OCI-LY7 (cell line): ENCODE measurements at regions not wholly inside any gene's neighbourhood (a gene's known extent, or its start where the extent isn't known, plus 50 kb on each side); places are given as distances from the start of the nearest gene placed in this dataset.

Experiments
- BruUV-seq: library from RNA; stranded (reverse); fragments of 400-500 nt; replicated peaks from 2 replicates; lab custom pipeline; 2021; lab: Mats Ljungman, UMichigan
- CTCF ChIA-PET: fragments of 300-600 bp; sonication (Branson Sonifier 250); formaldehyde crosslinking; loops from one replicate; lab custom pipeline; 2022; ENCODE audit warnings: antibody characterized with exemption; ENCODE audit not compliant: unreplicated experiment; lab: Charles Lee
- POLR2A ChIA-PET: fragments of 300-600 bp; sonication (Branson Sonifier 250); formaldehyde crosslinking; loops from one replicate; lab custom pipeline; 2022; ENCODE audit warnings: antibody characterized with exemption; lab: Charles Lee
- DNase-seq: peaks from one replicate; pipeline ENCODE4 v3.0.0-alpha.2; 2015; ENCODE audit warnings: low spot score
- H2AFZ ChIP-seq: fragments of 200-600 bp; sonication (generic), shearing (Covaris generic); 2 replicates; pipeline ENCODE4 v1.6.1; 2014; ENCODE audit warnings: mild to moderate bottlenecking, antibody characterized with exemption, low read length, moderate library complexity
- H3K27ac ChIP-seq: fragments of 200-600 bp; sonication (generic); 2 replicates; pipeline ENCODE4 v1.5.1; 2014; ENCODE audit warnings: mixed run types, low read depth, mild to moderate bottlenecking, moderate library complexity, low read length, inconsistent platforms; ENCODE audit not compliant: poor library complexity, severe bottlenecking
- H3K36me3 ChIP-seq: fragments of 200-600 bp; sonication (generic); 2 replicates; pipeline ENCODE4 v1.6.1; 2014; ENCODE audit warnings: mild to moderate bottlenecking, antibody characterized with exemption, low read length, moderate library complexity, mixed read lengths; ENCODE audit not compliant: insufficient read depth
- H3K4me1 ChIP-seq: fragments of 200-600 bp; sonication (generic); 2 replicates; pipeline ENCODE4 v1.5.1; 2014; ENCODE audit warnings: mild to moderate bottlenecking, low read length; ENCODE audit not compliant: insufficient read depth, poor library complexity, severe bottlenecking
- H3K4me2 ChIP-seq: fragments of 200-600 bp; sonication (generic); 2 replicates; pipeline ENCODE4 v1.6.1; 2014; ENCODE audit warnings: mild to moderate bottlenecking, low read length
- H3K4me3 ChIP-seq: fragments of 200-600 bp; sonication (generic); 2 replicates; pipeline ENCODE4 v1.5.1; 2014; ENCODE audit warnings: mild to moderate bottlenecking, low read depth, low read length; ENCODE audit not compliant: poor library complexity, severe bottlenecking
- H3K79me2 ChIP-seq: fragments of 200-600 bp; sonication (generic); 2 replicates; pipeline ENCODE4 v1.6.1; 2016; ENCODE audit warnings: low read depth, mild to moderate bottlenecking, low read length, moderate library complexity, mixed read lengths; ENCODE audit not compliant: insufficient read depth
- H3K9me2 ChIP-seq: fragments of 200-600 bp; sonication (generic); 2 replicates; pipeline ENCODE4 v1.6.1; 2016; ENCODE audit warnings: mild to moderate bottlenecking, low read length, mixed read lengths; ENCODE audit not compliant: insufficient read depth
- H3K9me3 ChIP-seq: fragments of 200-600 bp; sonication (generic); 2 replicates; pipeline ENCODE4 v1.6.1; 2014; ENCODE audit warnings: mild to moderate bottlenecking, mixed run types, low read length, mixed read lengths
- H4K20me1 ChIP-seq: fragments of 200-600 bp; sonication (generic); 2 replicates; pipeline ENCODE4 v1.6.1; 2014; ENCODE audit warnings: mild to moderate bottlenecking, antibody characterized with exemption, low read length, moderate library complexity, mixed read lengths; ENCODE audit not compliant: insufficient read depth
- CTCF ChIP-seq: fragments of 200-600 bp; sonication (generic); conservative IDR thresholded peaks from 2 replicates; pipeline ENCODE4 v1.5.1; 2014; ENCODE audit warnings: mild to moderate bottlenecking, antibody characterized with exemption, low read length, moderate library complexity, mixed read lengths
- EZH2phosphoT487 ChIP-seq: fragments of 200-600 bp; sonication (generic); IDR thresholded peaks from 2 replicates; pipeline ENCODE4 v1.6.1; 2018; ENCODE audit warnings: low read depth, borderline replicate concordance, mild to moderate bottlenecking, mixed run types, antibody characterized with exemption, low read length, moderate library complexity, mixed read lengths
- intact Hi-C: fragments of 100-400 bp; cut with micrococcal nuclease; formaldehyde crosslinking; loops from one replicate; pipeline ENCODE4 v1.10.0; 2022; ENCODE audit not compliant: unreplicated experiment

- no peak for TF ChIP-seq CTCF
- no peak for TF ChIP-seq EZH2phosphoT487
- ChIA-PET CTCF (no interaction called here), POLR2A (interaction anchor here (0.6 kb wide), 1 partner anchor 67 kb away, joined by 3 read pairs; no protein-coding TSS in a partner anchor)
- no TSS peak for BruUV-seq
- no peak overlapping the region for H2AFZ ChIP-seq
- H4K20me1 ChIP-seq = no peaks in the 10 kb centered on the region
- no peaks in the 10 kb centered on the region for H3K4me1 ChIP-seq
- no peaks in the 10 kb centered on the region for H3K9me3 ChIP-seq
- no peaks in the 10 kb centered on the region for H3K36me3 ChIP-seq
- no peak overlapping the region for H3K4me2 ChIP-seq
- H3K9me2 ChIP-seq = no peaks in the 10 kb centered on the region
- H3K4me3 ChIP-seq = no peak overlapping the region
- DNase-seq = no peak
- H3K79me2 ChIP-seq = no peaks in the 10 kb centered on the region
- intact Hi-C loops = no loop called here
- no peak overlapping the region for H3K27ac ChIP-seq
Observed at GRCh38 chr10:3692387-3692999, 92.5 kb downstream of the KLF6 start.

- BruUV-seq = no TSS peak
- H3K79me2 ChIP-seq = no peaks in the 10 kb centered on the region
- no peaks in the 10 kb centered on the region for H3K36me3 ChIP-seq
- H3K4me3 ChIP-seq = no peak overlapping the region
- intact Hi-C loops = no loop called here
- no peak for DNase-seq
- H3K9me3 ChIP-seq = no peaks in the 10 kb centered on the region
- H3K27ac ChIP-seq = no peak overlapping the region
- H3K4me1 ChIP-seq = no peaks in the 10 kb centered on the region
- no peak overlapping the region for H3K4me2 ChIP-seq
- CTCF ChIA-PET = no interaction called here
- no peaks in the 10 kb centered on the region for H4K20me1 ChIP-seq
- H3K9me2 ChIP-seq = no peaks in the 10 kb centered on the region
- H2AFZ ChIP-seq = no peak overlapping the region
- TF ChIP-seq EZH2phosphoT487 (no peak), CTCF (no peak)
- POLR2A ChIA-PET = no interaction called here
Observed at GRCh38 chr10:3691482-3691881, 93.5 kb downstream of the KLF6 start.

DNA sequence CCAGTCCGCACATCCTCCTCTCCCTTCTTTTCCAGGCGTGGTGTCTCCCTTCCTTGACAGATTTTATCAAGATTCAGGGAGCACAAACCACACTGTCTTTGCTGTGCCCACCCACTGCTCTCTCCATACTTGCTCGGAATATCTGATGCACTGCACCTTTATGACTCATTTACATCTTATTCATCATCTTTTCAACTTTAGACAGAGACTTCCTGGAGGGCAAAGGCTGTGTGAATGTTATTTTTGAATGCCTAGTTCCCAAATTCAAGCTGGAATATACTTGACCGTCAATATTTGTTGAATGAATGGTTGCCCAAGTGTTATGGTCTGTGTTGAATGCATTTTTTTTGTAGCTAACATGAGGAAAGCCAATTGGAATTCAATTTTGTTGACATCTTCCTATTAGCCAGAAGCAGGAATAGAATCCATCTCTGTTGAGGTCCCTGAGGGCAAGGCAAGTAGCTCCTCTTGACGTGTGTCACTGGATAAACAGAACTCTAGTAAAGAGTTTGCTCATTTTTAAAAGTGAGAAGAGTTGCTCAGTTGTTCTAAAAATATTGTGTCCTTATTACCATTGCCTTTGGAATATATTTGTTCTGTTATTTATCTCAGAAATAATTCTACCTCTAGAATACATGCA lies 95.0 kb downstream of the KLF6 start:
- H3K36me3 ChIP-seq = no peaks in the 10 kb centered on the region
- no peaks in the 10 kb centered on the region for H3K9me3 ChIP-seq
- H4K20me1 ChIP-seq = no peaks in the 10 kb centered on the region
- no peak for DNase-seq
- no peaks in the 10 kb centered on the region for H3K79me2 ChIP-seq
- H2AFZ ChIP-seq = no peak overlapping the region
- TF ChIP-seq CTCF (no peak), EZH2phosphoT487 (no peak)
- ChIA-PET CTCF (interaction anchor here (0.6 kb wide), 1 partner anchor 45 kb away, joined by 3 read pairs; no protein-coding TSS in a partner anchor), POLR2A (interaction anchor here (0.5 to 0.6 kb wide), 3 partner anchors 71 to 209 kb away, joined by 3 read pairs; no protein-coding TSS in a partner anchor)
- no TSS peak for BruUV-seq
- no peak overlapping the region for H3K4me2 ChIP-seq
- intact Hi-C loops = no loop called here
- H3K9me2 ChIP-seq = no peaks in the 10 kb centered on the region
- no peak overlapping the region for H3K27ac ChIP-seq
- H3K4me1 ChIP-seq = no peaks in the 10 kb centered on the region
- H3K4me3 ChIP-seq = no peak overlapping the region
